RWPE1 (cell line): ENCODE measurements at regions not wholly inside any gene's neighbourhood (a gene's known extent, or its start where the extent isn't known, plus 50 kb on each side); places are given as distances from the start of the nearest gene placed in this dataset.

ENCODE experiments used
- CTCF ChIA-PET: fragments of 350-600 bp; sonication (Branson Sonifier 250); formaldehyde crosslinking; extraction: SDS; loops from one replicate; lab custom pipeline; 2021; lab: Yijun Ruan, JAX
- POLR2A ChIA-PET: fragments of 400-600 bp; formaldehyde crosslinking; extraction: SDS; loops from one replicate; lab custom pipeline; 2020; ENCODE audit warnings: antibody characterized with exemption; ENCODE audit not compliant: low non-redundant PET; lab: Yijun Ruan, JAX
- DNase-seq: peaks from one replicate; pipeline ENCODE4 v3.0.0; 2012; ENCODE audit warnings: low spot score
- H3K27ac ChIP-seq: fragments of 450-650 bp; 2 replicates; pipeline ENCODE4 v1.5.1; 2017
- TF ChIP-seq, protein P1 (sequence below): fragments of 450-650 bp; conservative IDR thresholded peaks from 2 replicates; pipeline ENCODE4 v1.5.1; 2017; ENCODE audit warnings: low read depth, mild to moderate bottlenecking

DNA sequence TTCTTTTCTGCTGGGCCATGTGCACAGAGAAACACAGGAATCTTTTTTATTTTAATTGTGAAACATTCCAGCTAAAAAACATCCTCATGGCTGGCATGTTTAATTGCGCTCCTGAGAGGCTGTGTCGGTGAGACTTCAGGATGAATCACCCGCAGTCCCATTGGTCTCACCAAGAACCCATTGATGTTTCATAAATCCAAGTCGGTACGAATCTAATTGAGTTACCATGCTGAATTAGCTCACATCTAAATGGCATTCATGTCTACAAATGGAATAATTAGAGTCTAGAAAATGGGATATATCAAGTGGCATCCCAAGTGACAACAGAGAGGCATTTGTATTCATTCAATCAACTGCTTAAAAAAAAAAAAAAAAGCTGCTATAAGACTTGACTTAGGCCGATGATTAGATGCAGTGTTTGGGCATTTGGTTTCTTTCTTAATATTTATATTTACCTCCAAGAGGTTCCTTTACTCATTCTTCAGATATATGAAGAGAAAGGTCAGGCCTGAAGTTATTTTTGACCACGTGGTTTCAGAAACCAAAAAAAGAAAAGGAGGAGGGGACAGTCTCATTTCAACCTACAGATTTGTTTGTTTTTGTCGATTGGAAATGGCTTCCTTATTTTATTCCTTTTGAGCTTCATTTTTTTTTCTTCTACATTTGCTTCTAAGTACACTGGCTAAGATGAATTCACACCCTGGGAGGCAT is 79.1 kb upstream of the FOXB1 start:
- ChIA-PET CTCF (interaction anchor here (0.8 kb wide), 1 partner anchor 27 kb away, joined by 4 read pairs; no protein-coding TSS in a partner anchor), POLR2A (no interaction called here)
- DNase-seq: no peak
- TF ChIP-seq, protein P1, sequence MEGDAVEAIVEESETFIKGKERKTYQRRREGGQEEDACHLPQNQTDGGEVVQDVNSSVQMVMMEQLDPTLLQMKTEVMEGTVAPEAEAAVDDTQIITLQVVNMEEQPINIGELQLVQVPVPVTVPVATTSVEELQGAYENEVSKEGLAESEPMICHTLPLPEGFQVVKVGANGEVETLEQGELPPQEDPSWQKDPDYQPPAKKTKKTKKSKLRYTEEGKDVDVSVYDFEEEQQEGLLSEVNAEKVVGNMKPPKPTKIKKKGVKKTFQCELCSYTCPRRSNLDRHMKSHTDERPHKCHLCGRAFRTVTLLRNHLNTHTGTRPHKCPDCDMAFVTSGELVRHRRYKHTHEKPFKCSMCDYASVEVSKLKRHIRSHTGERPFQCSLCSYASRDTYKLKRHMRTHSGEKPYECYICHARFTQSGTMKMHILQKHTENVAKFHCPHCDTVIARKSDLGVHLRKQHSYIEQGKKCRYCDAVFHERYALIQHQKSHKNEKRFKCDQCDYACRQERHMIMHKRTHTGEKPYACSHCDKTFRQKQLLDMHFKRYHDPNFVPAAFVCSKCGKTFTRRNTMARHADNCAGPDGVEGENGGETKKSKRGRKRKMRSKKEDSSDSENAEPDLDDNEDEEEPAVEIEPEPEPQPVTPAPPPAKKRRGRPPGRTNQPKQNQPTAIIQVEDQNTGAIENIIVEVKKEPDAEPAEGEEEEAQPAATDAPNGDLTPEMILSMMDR: no peak
- no peak overlapping the region for H3K27ac ChIP-seq

DNA sequence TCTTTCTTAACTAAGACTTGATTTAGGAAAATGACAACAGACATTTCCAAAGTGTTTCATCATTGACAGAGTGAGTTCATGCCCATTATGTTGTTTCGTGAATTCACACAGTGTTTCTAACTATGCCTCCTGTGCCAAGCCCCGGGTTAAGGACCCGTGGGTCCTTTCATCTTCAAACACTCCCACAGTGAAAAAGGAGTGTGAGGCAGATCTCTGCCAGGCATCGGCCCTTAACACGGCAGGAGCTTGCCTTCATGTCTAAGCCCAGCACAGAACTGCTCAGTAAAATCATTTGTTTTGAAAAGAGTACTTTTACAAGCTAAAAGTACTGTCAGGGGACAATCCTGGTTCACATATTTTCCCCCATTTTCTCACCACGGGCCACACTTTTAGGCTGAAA is 80.0 kb upstream of the FOXB1 start:
- CTCF ChIA-PET: interaction anchor here (0.8 kb wide), 1 partner anchor 27 kb away, joined by 4 read pairs; no protein-coding TSS in a partner anchor
- no peak overlapping the region for H3K27ac ChIP-seq
- TF ChIP-seq, protein P1: no peak
- DNase-seq: no peak
- POLR2A ChIA-PET: no interaction called here

DNA sequence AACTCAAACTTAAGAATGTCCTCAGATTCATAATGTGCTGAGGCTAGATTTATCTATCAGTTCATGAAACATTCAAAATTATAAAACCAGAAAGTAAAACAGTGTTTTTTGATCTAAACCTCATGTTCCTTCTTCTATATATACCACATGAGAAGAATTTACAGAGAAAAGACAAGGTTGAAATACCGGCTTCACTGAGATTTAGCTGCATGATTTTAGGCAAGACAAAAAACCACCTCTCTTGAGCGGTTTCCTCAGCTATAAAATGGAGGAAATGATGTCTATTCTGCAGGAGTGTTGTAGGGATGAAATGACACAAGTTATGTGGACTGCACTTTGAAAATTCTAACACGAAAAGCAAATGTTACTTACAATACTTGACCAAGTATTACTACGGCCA is 80.6 kb upstream of the FOXB1 start:
- no peak for DNase-seq
- H3K27ac ChIP-seq: no peak overlapping the region
- TF ChIP-seq, protein P1: no peak
- POLR2A ChIA-PET: no interaction called here
- CTCF ChIA-PET: no interaction called here

DNA sequence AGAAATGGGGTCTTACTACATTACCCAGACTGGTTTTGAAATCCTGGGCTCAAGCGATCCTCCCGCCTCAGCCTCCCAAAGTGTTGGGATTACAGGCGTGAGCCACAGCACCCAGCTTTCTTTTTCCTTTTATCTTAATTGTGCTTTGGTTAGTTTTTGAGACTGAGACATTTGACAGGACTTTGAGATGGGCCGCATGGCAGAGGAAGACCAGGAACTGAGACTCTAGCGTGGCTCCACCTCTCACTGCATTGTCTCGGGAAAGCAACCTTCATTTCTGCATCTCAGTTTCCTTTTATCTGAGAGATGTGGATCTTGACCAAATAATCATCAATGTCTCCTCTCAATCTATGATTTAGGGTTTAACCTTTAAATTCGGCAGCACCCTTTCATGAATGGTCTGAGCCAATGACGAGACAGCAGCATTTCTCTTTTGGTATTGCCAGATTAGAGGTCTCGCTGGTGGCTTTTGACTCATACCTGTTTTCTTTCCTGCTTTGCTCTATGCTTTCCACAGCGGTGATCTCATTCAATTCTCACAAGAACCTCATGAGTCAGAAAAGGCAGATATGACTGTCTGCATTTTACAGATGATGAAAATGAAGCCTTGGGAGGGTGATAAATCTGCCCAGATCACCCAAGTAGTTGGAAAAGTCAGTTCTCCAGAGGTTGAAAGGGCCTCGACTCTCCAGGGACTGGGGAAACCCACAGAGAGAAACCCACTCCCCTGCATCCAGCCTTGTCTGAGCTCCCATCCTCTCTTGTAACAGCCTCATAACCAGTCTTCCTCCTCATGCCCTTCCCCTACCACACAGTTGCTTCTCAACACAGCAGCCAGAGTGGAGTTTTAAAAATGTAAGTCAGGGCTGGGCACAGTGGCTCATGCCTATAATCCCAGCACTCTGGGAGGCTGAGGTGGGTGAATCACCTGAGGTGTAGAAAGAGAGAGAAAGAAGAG is 84.8 kb upstream of the FOXB1 start:
- DNase-seq: peak; percentile 76
- no peak overlapping the region for H3K27ac ChIP-seq
- TF ChIP-seq, protein P1: no peak
- CTCF ChIA-PET: interaction anchor here (3.1 kb wide), 1 partner anchor 407 kb away, joined by 11 read pairs; no protein-coding TSS in a partner anchor
- POLR2A ChIA-PET: no interaction called here

DNA sequence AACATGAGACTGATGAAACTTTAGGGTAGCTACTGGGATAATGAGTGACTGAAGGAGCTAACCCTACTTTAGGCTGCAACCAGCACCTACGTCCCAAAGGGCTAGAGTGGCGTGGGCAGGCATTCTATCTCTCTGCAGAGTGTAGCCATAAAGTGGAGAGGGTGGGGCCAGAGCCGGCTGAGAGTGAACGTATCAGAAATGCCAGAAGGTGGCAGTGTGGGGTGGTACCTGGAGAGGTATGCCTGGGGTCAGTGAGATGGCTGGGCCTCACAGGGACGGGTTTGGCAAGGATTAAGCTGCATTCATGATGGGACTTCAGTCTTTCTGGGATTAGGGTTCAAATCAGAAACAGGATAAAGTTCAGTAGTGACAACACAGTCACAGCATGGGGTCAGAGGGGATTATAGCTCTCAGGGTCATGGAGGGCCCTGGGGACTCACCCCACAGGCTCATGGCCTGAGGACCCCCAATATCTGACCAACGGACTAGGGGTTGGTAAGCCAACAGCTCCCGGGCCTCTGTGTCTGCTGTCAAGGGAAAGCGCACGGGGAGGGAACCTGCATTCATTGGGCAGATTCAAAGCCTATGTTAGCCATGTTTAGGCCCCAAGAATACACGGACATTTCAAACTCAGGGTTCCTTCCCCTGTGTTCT is 86.5 kb upstream of the FOXB1 start:
- TF ChIP-seq, protein P1: peak; percentile 45
- no peak overlapping the region for H3K27ac ChIP-seq
- POLR2A ChIA-PET: no interaction called here
- DNase-seq: peak; percentile 70
- CTCF ChIA-PET: interaction anchor here (0.6 to 3.1 kb wide), 5 partner anchors 119 to 409 kb away, joined by 3 to 11 read pairs (median 4); no protein-coding TSS in a partner anchor

DNA sequence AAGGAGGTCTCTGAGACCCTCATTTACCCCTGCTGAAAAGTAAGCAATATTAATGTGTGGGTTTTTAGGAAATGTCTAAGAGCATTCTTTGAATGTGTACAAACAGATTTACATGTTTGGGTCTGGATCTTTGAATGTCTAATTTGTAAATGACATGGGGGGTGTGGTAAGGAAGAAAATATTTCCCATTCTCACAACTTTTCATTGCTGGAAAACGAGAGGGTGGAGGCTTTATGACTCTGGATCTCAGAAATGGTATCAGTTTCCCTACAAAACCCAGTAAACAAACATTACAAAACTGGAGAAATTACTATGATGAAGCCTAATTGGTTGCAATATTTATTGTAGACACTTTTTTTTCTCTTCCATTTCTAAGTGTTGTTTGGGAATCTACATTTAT is 98.1 kb upstream of the FOXB1 start:
- ChIA-PET POLR2A (no interaction called here), CTCF (no interaction called here)
- TF ChIP-seq, protein P1: no peak
- no peak for DNase-seq
- H3K27ac ChIP-seq: no peak overlapping the region
